ENCODE measurements at regions not wholly inside any gene's neighbourhood (a gene's known extent, or its start where the extent isn't known, plus 50 kb on each side); places are given as distances from the start of the nearest gene placed in this dataset.

DNA sequence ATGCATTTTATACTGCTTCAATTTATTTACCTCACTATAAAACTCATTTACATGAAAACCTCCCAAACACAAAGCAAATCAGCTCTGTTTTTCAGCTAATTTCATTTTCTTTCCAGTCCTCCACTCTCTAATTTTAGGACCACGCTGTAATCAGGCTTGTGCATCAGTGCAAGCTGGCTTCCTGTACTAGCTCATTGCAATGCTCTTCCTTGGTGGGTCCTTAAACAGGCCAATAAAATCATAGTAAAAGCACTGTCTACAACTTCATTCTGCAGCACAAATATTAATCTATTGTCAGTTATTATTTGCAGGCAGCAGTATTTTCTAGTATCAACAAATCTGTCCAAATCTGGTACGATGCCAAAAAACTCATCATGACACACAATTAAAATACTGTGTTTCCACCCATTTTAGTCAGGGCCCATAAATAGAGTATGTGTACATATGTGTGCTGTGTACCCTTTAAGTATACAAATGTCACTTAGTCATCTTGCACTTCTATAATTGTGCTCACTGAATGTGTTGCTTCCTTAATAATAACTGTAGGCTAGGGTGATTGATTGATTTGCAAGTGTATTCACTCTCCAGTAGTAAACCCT is 178.2 kb upstream of the HCCS start:
- Histone ChIP-seq H3K36me3 (ENCODE audit: insufficient read depth, low read length) (no peaks in the 10 kb centered on the region), H3K27ac (ENCODE audit: low read depth, low read length) (no peak overlapping the region), H2AFZ (ENCODE audit: low read length) (no peak overlapping the region), H3K79me2 (ENCODE audit: insufficient read depth, low read length) (no peaks in the 10 kb centered on the region), H3K4me1 (ENCODE audit: insufficient read depth, low read length) (peaks cover 4% of the 10 kb centered on the region), H3K9me3 (ENCODE audit: low read depth, low read length) (no peaks in the 10 kb centered on the region), H3K27me3 (ENCODE audit: insufficient read depth, low read length) (no peaks in the 10 kb centered on the region), H4K20me1 (ENCODE audit: insufficient read depth, low read length) (no peaks in the 10 kb centered on the region), H3K4me3 (ENCODE audit: insufficient read depth, low read length) (no peak overlapping the region), H3K4me2 (ENCODE audit: insufficient read depth, low read length) (no peak overlapping the region)
- TF ChIP-seq CTCF (IDR thresholded peaks at IDR 0.05; ENCODE audit: extremely low read depth, low read depth, low read length) = no peak
- no peak for DNase-seq (ENCODE audit: insufficient read length, low spot score, missing footprints)

GRCh38 chrX:10935501-10935900 is 175.6 kb upstream of the HCCS start:
- H3K27ac ChIP-seq (ENCODE audit: low read depth, low read length) = no peak overlapping the region
- no peak for DNase-seq (ENCODE audit: insufficient read length, low spot score, missing footprints)
- H3K9me3 ChIP-seq (ENCODE audit: low read depth, low read length) = no peaks in the 10 kb centered on the region
- H2AFZ ChIP-seq (ENCODE audit: low read length) = no peak overlapping the region
- H3K27me3 ChIP-seq (ENCODE audit: insufficient read depth, low read length) = no peaks in the 10 kb centered on the region
- no peak overlapping the region for H3K4me3 ChIP-seq (ENCODE audit: insufficient read depth, low read length)
- TF ChIP-seq CTCF (IDR thresholded peaks at IDR 0.05; ENCODE audit: extremely low read depth, low read depth, low read length) = no peak
- peaks cover 7% of the 10 kb centered on the region for H3K4me1 ChIP-seq (ENCODE audit: insufficient read depth, low read length)
- no peaks in the 10 kb centered on the region for H3K36me3 ChIP-seq (ENCODE audit: insufficient read depth, low read length)
- H4K20me1 ChIP-seq (ENCODE audit: insufficient read depth, low read length) = no peaks in the 10 kb centered on the region
- no peak overlapping the region for H3K4me2 ChIP-seq (ENCODE audit: insufficient read depth, low read length)
- no peaks in the 10 kb centered on the region for H3K79me2 ChIP-seq (ENCODE audit: insufficient read depth, low read length)

DNA sequence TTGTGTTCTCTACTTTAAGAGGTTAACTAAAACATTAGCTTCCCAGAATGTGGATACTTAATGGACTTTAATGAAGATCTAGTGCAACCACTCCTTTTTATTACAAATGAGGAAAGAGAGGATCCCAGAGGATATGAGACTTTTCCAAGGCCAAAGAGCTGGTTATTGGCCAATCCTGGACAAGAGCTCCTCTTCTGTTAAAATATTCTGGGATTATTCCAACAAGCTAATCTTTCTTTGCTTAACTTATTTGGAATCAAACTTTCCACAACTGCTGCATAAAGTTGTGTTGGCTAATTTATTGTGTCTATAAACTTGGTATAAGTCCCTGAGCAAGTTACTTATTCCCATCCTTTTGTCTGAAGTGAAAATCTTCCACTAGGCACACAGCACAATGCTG is 174.2 kb upstream of the HCCS start:
- no peaks in the 10 kb centered on the region for H3K27me3 ChIP-seq (ENCODE audit: insufficient read depth, low read length)
- no peak overlapping the region for H3K4me3 ChIP-seq (ENCODE audit: insufficient read depth, low read length)
- no peak for DNase-seq (ENCODE audit: insufficient read length, low spot score, missing footprints)
- no peaks in the 10 kb centered on the region for H4K20me1 ChIP-seq (ENCODE audit: insufficient read depth, low read length)
- no peaks in the 10 kb centered on the region for H3K9me3 ChIP-seq (ENCODE audit: low read depth, low read length)
- TF ChIP-seq CTCF (IDR thresholded peaks at IDR 0.05; ENCODE audit: extremely low read depth, low read depth, low read length) = no peak
- peaks cover 5% of the 10 kb centered on the region for H3K4me1 ChIP-seq (ENCODE audit: insufficient read depth, low read length)
- no peaks in the 10 kb centered on the region for H3K36me3 ChIP-seq (ENCODE audit: insufficient read depth, low read length)
- no peak overlapping the region for H2AFZ ChIP-seq (ENCODE audit: low read length)
- no peak overlapping the region for H3K4me2 ChIP-seq (ENCODE audit: insufficient read depth, low read length)
- H3K27ac ChIP-seq (ENCODE audit: low read depth, low read length) = no peak overlapping the region
- H3K79me2 ChIP-seq (ENCODE audit: insufficient read depth, low read length) = no peaks in the 10 kb centered on the region

GRCh38 chrX:10938365-10938923 is 172.7 kb upstream of the HCCS start:
- TF ChIP-seq CTCF (IDR thresholded peaks at IDR 0.05; ENCODE audit: extremely low read depth, low read depth, low read length) = no peak
- no peaks in the 10 kb centered on the region for H3K79me2 ChIP-seq (ENCODE audit: insufficient read depth, low read length)
- peaks cover 5% of the 10 kb centered on the region for H3K4me1 ChIP-seq (ENCODE audit: insufficient read depth, low read length)
- no peaks in the 10 kb centered on the region for H4K20me1 ChIP-seq (ENCODE audit: insufficient read depth, low read length)
- no peak overlapping the region for H3K4me3 ChIP-seq (ENCODE audit: insufficient read depth, low read length)
- H3K27me3 ChIP-seq (ENCODE audit: insufficient read depth, low read length) = no peaks in the 10 kb centered on the region
- H3K27ac ChIP-seq (ENCODE audit: low read depth, low read length) = no peak overlapping the region
- no peak overlapping the region for H2AFZ ChIP-seq (ENCODE audit: low read length)
- no peak for DNase-seq (ENCODE audit: insufficient read length, low spot score, missing footprints)
- H3K36me3 ChIP-seq (ENCODE audit: insufficient read depth, low read length) = no peaks in the 10 kb centered on the region
- H3K9me3 ChIP-seq (ENCODE audit: low read depth, low read length) = no peaks in the 10 kb centered on the region
- no peak overlapping the region for H3K4me2 ChIP-seq (ENCODE audit: insufficient read depth, low read length)
